ENCODE measurements at regions not wholly inside any gene's neighbourhood (a gene's known extent, or its start where the extent isn't known, plus 50 kb on each side); places are given as distances from the start of the nearest gene placed in this dataset.

DNA sequence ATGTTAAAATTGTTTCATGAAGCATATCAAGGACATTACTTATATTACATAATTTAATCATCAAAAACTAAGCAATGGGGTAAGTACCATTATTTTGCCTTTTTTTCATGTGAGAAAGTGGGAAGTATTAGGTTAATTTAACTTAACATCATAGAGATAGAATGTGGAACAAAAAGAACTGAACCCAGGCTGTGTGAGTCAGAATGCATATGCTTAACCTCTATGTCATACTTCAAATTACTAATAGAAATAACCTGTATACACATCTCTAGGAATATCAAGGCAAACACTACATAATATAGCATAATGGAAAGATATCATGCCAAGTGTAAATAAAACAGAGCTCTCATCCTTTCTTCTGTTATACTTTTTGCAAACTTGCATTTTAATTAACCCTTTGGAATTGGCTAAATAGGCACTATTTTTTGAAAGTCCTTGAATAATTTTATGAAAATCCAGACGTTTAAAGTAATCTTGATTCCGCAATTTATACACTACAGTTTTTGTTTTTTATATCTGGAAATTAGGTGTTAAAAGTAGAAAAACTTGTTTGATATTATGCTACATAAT lies 777.7 kb downstream of the SLC6A15 start (continued):
- TF ChIP-seq, protein P1, sequence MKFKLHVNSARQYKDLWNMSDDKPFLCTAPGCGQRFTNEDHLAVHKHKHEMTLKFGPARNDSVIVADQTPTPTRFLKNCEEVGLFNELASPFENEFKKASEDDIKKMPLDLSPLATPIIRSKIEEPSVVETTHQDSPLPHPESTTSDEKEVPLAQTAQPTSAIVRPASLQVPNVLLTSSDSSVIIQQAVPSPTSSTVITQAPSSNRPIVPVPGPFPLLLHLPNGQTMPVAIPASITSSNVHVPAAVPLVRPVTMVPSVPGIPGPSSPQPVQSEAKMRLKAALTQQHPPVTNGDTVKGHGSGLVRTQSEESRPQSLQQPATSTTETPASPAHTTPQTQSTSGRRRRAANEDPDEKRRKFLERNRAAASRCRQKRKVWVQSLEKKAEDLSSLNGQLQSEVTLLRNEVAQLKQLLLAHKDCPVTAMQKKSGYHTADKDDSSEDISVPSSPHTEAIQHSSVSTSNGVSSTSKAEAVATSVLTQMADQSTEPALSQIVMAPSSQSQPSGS (IDR thresholded peaks at IDR 0.05; ENCODE audit: low read length), result no peak

Data from H1 (cell line).